ENCODE measurements at regions not wholly inside any gene's neighbourhood (a gene's known extent, or its start where the extent isn't known, plus 50 kb on each side); places are given as distances from the start of the nearest gene placed in this dataset.

- Mint-ChIP-seq H3K9me3 (no peaks in the 10 kb centered on the region), H3K36me3 (no peaks in the 10 kb centered on the region), H3K4me1 (peaks cover 0 to 17% (median 12%) of the 10 kb centered on the region in 4 donors), H3K27ac (no peak overlapping the region), H3K27me3 (peaks cover 0 to 7% (median 2%) of the 10 kb centered on the region in 5 donors), H3K4me3 (no peak overlapping the region)
- DNase-seq (no peak), ATAC-seq (no peak)
- POLR2A ChIA-PET, result interaction anchor here (0.7 kb wide), 1 partner anchor 69 kb away, joined by 3 read pairs; no protein-coding TSS in a partner anchor
Measured at GRCh38 chr15:37767841-37768455, 166.5 kb upstream of the TMCO5A start.

- POLR2A ChIA-PET, result no interaction called here
- Mint-ChIP-seq H3K9me3 (no peaks in the 10 kb centered on the region), H3K36me3 (no peaks in the 10 kb centered on the region), H3K27me3 (peaks cover 0 to 7% (median 2%) of the 10 kb centered on the region in 5 donors), H3K4me1 (peaks cover 0 to 5% (median under 1%) of the 10 kb centered on the region in 4 donors), H3K27ac (no peak overlapping the region), H3K4me3 (no peak overlapping the region)
- DNase-seq (no peak), ATAC-seq (no peak)
Measured at GRCh38 chr15:37771465-37771864, 163.0 kb upstream of the TMCO5A start.

- Mint-ChIP-seq H3K4me3 (no peak overlapping the region), H3K9me3 (no peaks in the 10 kb centered on the region), H3K4me1 (no peaks in the 10 kb centered on the region), H3K36me3 (no peaks in the 10 kb centered on the region), H3K27me3 (peaks cover 0 to 4% (median 0%) of the 10 kb centered on the region in 5 donors), H3K27ac (no peak overlapping the region)
- no peak for DNase-seq
- POLR2A ChIA-PET, result no interaction called here
- no peak for ATAC-seq
Measured at GRCh38 chr15:37773111-37773860, 161.2 kb upstream of the TMCO5A start.

- DNase-seq (no peak), ATAC-seq (no peak)
- Mint-ChIP-seq H3K27me3 (peaks cover 0 to 4% (median 0%) of the 10 kb centered on the region in 5 donors), H3K36me3 (no peaks in the 10 kb centered on the region), H3K9me3 (peaks cover 0 to 3% (median 0%) of the 10 kb centered on the region in 9 donors), H3K4me1 (no peaks in the 10 kb centered on the region), H3K27ac (no peak overlapping the region), H3K4me3 (no peak overlapping the region)
- POLR2A ChIA-PET, result no interaction called here
Measured at GRCh38 chr15:37774961-37775360, 159.5 kb upstream of the TMCO5A start.

- POLR2A ChIA-PET, result no interaction called here
- Mint-ChIP-seq H3K4me3 (no peak overlapping the region), H3K4me1 (no peaks in the 10 kb centered on the region), H3K9me3 (peaks cover 0 to 3% (median 0%) of the 10 kb centered on the region in 9 donors), H3K27me3 (peaks cover 0 to 2% (median 0%) of the 10 kb centered on the region in 5 donors), H3K27ac (no peak overlapping the region), H3K36me3 (no peaks in the 10 kb centered on the region)
- DNase-seq, result no peak
- ATAC-seq, result no peak
Measured at GRCh38 chr15:37777006-37777405, 157.4 kb upstream of the TMCO5A start.

GRCh38 chr15:37783290-37783689 lies 151.2 kb upstream of the TMCO5A start:
- Mint-ChIP-seq H3K27ac (no peak overlapping the region), H3K4me1 (no peaks in the 10 kb centered on the region), H3K27me3 (peaks cover 0 to 8% (median 0%) of the 10 kb centered on the region in 5 donors), H3K36me3 (no peaks in the 10 kb centered on the region), H3K4me3 (no peak overlapping the region), H3K9me3 (peaks cover 0 to 3% (median 0%) of the 10 kb centered on the region in 9 donors)
- ATAC-seq (no peak), DNase-seq (no peak)
- POLR2A ChIA-PET, result no interaction called here

- peaks cover 0 to 9% (median 0%) of the 10 kb centered on the region in 5 donors for H3K27me3 Mint-ChIP-seq
- H3K27ac Mint-ChIP-seq, result no peak overlapping the region
- H3K9me3 Mint-ChIP-seq, result no peaks in the 10 kb centered on the region
- ATAC-seq, result no peak
- H3K36me3 Mint-ChIP-seq, result no peaks in the 10 kb centered on the region
- H3K4me3 Mint-ChIP-seq, result no peak overlapping the region
- no peaks in the 10 kb centered on the region for H3K4me1 Mint-ChIP-seq
- POLR2A ChIA-PET, result no interaction called here
- no peak for DNase-seq
Measured at GRCh38 chr15:37788330-37788729, 146.1 kb upstream of the TMCO5A start.

GRCh38 chr15:37788767-37789396 lies 145.6 kb upstream of the TMCO5A start:
- POLR2A ChIA-PET, result no interaction called here
- Mint-ChIP-seq H3K4me3 (no peak overlapping the region), H3K27me3 (peaks cover 0 to 9% (median 0%) of the 10 kb centered on the region in 5 donors), H3K4me1 (no peaks in the 10 kb centered on the region), H3K36me3 (no peaks in the 10 kb centered on the region), H3K27ac (no peak overlapping the region), H3K9me3 (no peaks in the 10 kb centered on the region)
- no peak for DNase-seq
- ATAC-seq, result no peak

- Mint-ChIP-seq H3K27ac (no peak overlapping the region), H3K4me3 (no peak overlapping the region), H3K9me3 (no peaks in the 10 kb centered on the region), H3K27me3 (peaks cover 0 to 9% (median 0%) of the 10 kb centered on the region in 5 donors), H3K36me3 (no peaks in the 10 kb centered on the region), H3K4me1 (no peaks in the 10 kb centered on the region)
- POLR2A ChIA-PET, result no interaction called here
- DNase-seq (no peak), ATAC-seq (no peak)
Measured at GRCh38 chr15:37789397-37789786, 145.0 kb upstream of the TMCO5A start.

- peaks cover 0 to 9% (median 0%) of the 10 kb centered on the region in 5 donors for H3K27me3 Mint-ChIP-seq
- POLR2A ChIA-PET, result no interaction called here
- no peaks in the 10 kb centered on the region for H3K4me1 Mint-ChIP-seq
- no peak overlapping the region for H3K27ac Mint-ChIP-seq
- DNase-seq (no peak), ATAC-seq (no peak)
- no peak overlapping the region for H3K4me3 Mint-ChIP-seq
- H3K36me3 Mint-ChIP-seq, result no peaks in the 10 kb centered on the region
- H3K9me3 Mint-ChIP-seq, result no peaks in the 10 kb centered on the region
Measured at GRCh38 chr15:37789881-37790280, 144.6 kb upstream of the TMCO5A start.

- no peaks in the 10 kb centered on the region for H3K36me3 Mint-ChIP-seq
- DNase-seq, result no peak
- peaks cover 0 to 2% (median 0%) of the 10 kb centered on the region in 9 donors for H3K9me3 Mint-ChIP-seq
- ATAC-seq, result no peak
- H3K27ac Mint-ChIP-seq, result no peak overlapping the region
- no peak overlapping the region for H3K4me3 Mint-ChIP-seq
- H3K27me3 Mint-ChIP-seq, result peaks cover 0 to 16% (median 3%) of the 10 kb centered on the region in 5 donors
- H3K4me1 Mint-ChIP-seq, result no peaks in the 10 kb centered on the region
- POLR2A ChIA-PET, result no interaction called here
Measured at GRCh38 chr15:37791693-37792092, 142.7 kb upstream of the TMCO5A start.

- no peaks in the 10 kb centered on the region for H3K36me3 Mint-ChIP-seq
- H3K27me3 Mint-ChIP-seq, result peaks cover 0 to 16% (median 3%) of the 10 kb centered on the region in 5 donors
- no peaks in the 10 kb centered on the region for H3K4me1 Mint-ChIP-seq
- no peak overlapping the region for H3K4me3 Mint-ChIP-seq
- POLR2A ChIA-PET, result no interaction called here
- H3K27ac Mint-ChIP-seq, result no peak overlapping the region
- ATAC-seq (no peak), DNase-seq (no peak)
- H3K9me3 Mint-ChIP-seq, result peaks cover 0 to 2% (median 0%) of the 10 kb centered on the region in 9 donors
Measured at GRCh38 chr15:37792351-37792750, 142.1 kb upstream of the TMCO5A start.

- peaks cover 0 to 7% (median 4%) of the 10 kb centered on the region in 5 donors for H3K27me3 Mint-ChIP-seq
- H3K9me3 Mint-ChIP-seq, result peaks cover 0 to 8% (median 2%) of the 10 kb centered on the region in 9 donors
- DNase-seq (no peak), ATAC-seq (no peak)
- H3K4me1 Mint-ChIP-seq, result no peaks in the 10 kb centered on the region
- H3K27ac Mint-ChIP-seq, result no peak overlapping the region
- H3K4me3 Mint-ChIP-seq, result no peak overlapping the region
- H3K36me3 Mint-ChIP-seq, result no peaks in the 10 kb centered on the region
- POLR2A ChIA-PET, result no interaction called here
Measured at GRCh38 chr15:37793851-37794250, 140.6 kb upstream of the TMCO5A start.

All from naive thymus-derived CD8-positive, alpha-beta T cell (primary cell).